H1 (cell line): ENCODE measurements at regions not wholly inside any gene's neighbourhood (a gene's known extent, or its start where the extent isn't known, plus 50 kb on each side); places are given as distances from the start of the nearest gene placed in this dataset.

Experiments used
- CTCF ChIA-PET: fragments of 300-600 bp; sonication (Branson Sonifier 250); formaldehyde crosslinking; loops from one replicate; lab custom pipeline; 2021; ENCODE audit not compliant: partially characterized antibody; lab: Charles Lee
- POLR2A ChIA-PET: fragments of 300-600 bp; sonication (Branson Sonifier 250); formaldehyde crosslinking; loops from one replicate; lab custom pipeline; 2021; ENCODE audit warnings: inconsistent platforms; ENCODE audit not compliant: partially characterized antibody; lab: Charles Lee
- DNase-seq, 2 experiments: peaks; one replicate each; pipeline versions ENCODE4 v3.0.0 to v3.0.0-alpha.2; 2010 to 2022; ENCODE audit warnings: low spot score in 2 of 2, low read depth in 1 of 2, mixed read lengths in 1 of 2
- FAIRE-seq: peaks from 2 replicates; lab custom pipeline; 2011; peaks lifted over from hg19 to GRCh38; lab: Jason Lieb, UNC
- H2AFZ ChIP-seq: 2 replicates; pipeline ENCODE4 v1.8.1; 2012; ENCODE audit warnings: low read length, inconsistent platforms
- H2AK5ac ChIP-seq: 2 replicates; pipeline ENCODE4 v1.6.1; 2013; ENCODE audit warnings: low read depth, low read length
- H2BK120ac ChIP-seq: replicated peaks from 2 replicates; pipeline ENCODE3; 2013; ENCODE audit warnings: low read depth, low read length, inconsistent platforms
- H2BK12ac ChIP-seq: 2 replicates; pipeline ENCODE4 v1.6.1; 2013; ENCODE audit warnings: low read depth, low read length
- H2BK15ac ChIP-seq: 2 replicates; pipeline ENCODE4 v1.6.1; 2013; ENCODE audit warnings: low read length
- H2BK20ac ChIP-seq: 2 replicates; pipeline ENCODE4 v1.6.1; 2013; ENCODE audit warnings: low read length
- H2BK5ac ChIP-seq: 2 replicates; pipeline ENCODE4 v1.6.1; 2013; ENCODE audit warnings: low read depth, low read length
- H3K14ac ChIP-seq: 2 replicates; pipeline ENCODE4 v1.6.1; 2013; ENCODE audit warnings: inconsistent platforms; ENCODE audit not compliant: insufficient read length
- H3K18ac ChIP-seq: 2 replicates; pipeline ENCODE4 v1.6.1; 2013; ENCODE audit warnings: low read length; ENCODE audit errors: extremely low read depth
- H3K23ac ChIP-seq: 2 replicates; pipeline ENCODE4 v1.6.1; 2013; ENCODE audit warnings: inconsistent platforms; ENCODE audit not compliant: insufficient read length
- H3K23me2 ChIP-seq: 2 replicates; pipeline ENCODE4 v1.6.1; 2013; ENCODE audit warnings: low read depth, low read length
- H3K27ac ChIP-seq: 2 replicates; pipeline ENCODE4 v1.6.1; 2011; ENCODE audit warnings: low read depth, low read length, inconsistent platforms
- H3K27me3 ChIP-seq, 4 experiments: replicated peaks in 1 of 4; 1 replicate in 1 of 4; 2 replicates in 3 of 4; pipeline versions ENCODE4 v1.6.1 to v1.8.1; 2011 to 2013; ENCODE audit warnings: low read length in 3 of 4, mild to moderate bottlenecking in 3 of 4, inconsistent platforms in 2 of 4, mixed read lengths in 2 of 4, moderate library complexity in 1 of 4; ENCODE audit not compliant: control insufficient read depth in 3 of 4, insufficient read depth in 3 of 4; ENCODE audit errors: extremely low read depth in 1 of 4
- H3K36me3 ChIP-seq, 4 experiments: 2 replicates each; pipeline versions ENCODE4 v1.6.1 to v1.8.1; 2011 to 2013; ENCODE audit warnings: mild to moderate bottlenecking in 4 of 4, low read length in 3 of 4, moderate library complexity in 2 of 4, control low read depth in 1 of 4, inconsistent platforms in 1 of 4; ENCODE audit not compliant: insufficient read depth in 4 of 4, control insufficient read depth in 2 of 4
- H3K4ac ChIP-seq: replicated peaks from 2 replicates; pipeline ENCODE3; 2013; ENCODE audit warnings: low read length, low read depth, mixed read lengths, inconsistent platforms; ENCODE audit not compliant: insufficient read length
- H3K4me1 ChIP-seq, 4 experiments: replicated peaks in 1 of 4; 1 replicate in 1 of 4; 2 replicates in 3 of 4; pipeline versions ENCODE4 v1.6.1 to v1.8.1; 2011 to 2013; ENCODE audit warnings: low read length in 3 of 4, inconsistent platforms in 2 of 4, mixed read lengths in 1 of 4; ENCODE audit not compliant: insufficient read depth in 4 of 4, control insufficient read depth in 3 of 4
- H3K4me2 ChIP-seq, 2 experiments: 2 replicates each; pipeline versions ENCODE4 v1.6.1 to v1.8.1; 2011 to 2013; ENCODE audit warnings: low read depth in 2 of 2, low read length in 2 of 2, control low read depth in 1 of 2, inconsistent platforms in 1 of 2, mild to moderate bottlenecking in 1 of 2; ENCODE audit not compliant: insufficient read depth in 1 of 2
- H3K4me3 ChIP-seq, 4 experiments: fragments of 200-600, 300-600 bp in 1 of 4; sonication (generic), shearing (Covaris generic), sonication (Bioruptor Twin) in 1 of 4; 2 replicates each; pipeline versions ENCODE4 v1.5.1 to v1.8.1; 2011 to 2016; ENCODE audit warnings: low read length in 4 of 4, low read depth in 3 of 4, control low read depth in 2 of 4, inconsistent platforms in 2 of 4, mild to moderate bottlenecking in 2 of 4, mixed read lengths in 1 of 4, moderate library complexity in 1 of 4; ENCODE audit not compliant: insufficient read depth in 2 of 4; ENCODE audit errors: extremely low read depth in 1 of 4
- H3K56ac ChIP-seq: replicated peaks from 2 replicates; pipeline ENCODE3; 2013; ENCODE audit warnings: low read depth, mild to moderate bottlenecking, mixed read lengths, low read length, inconsistent platforms; ENCODE audit not compliant: insufficient read length
- H3K79me1 ChIP-seq: 2 replicates; pipeline ENCODE4 v1.6.1; 2013; ENCODE audit warnings: low read depth, low read length, control low read depth
- H3K79me2 ChIP-seq, 2 experiments: 2 replicates each; pipeline versions ENCODE4 v1.6.1 to v1.8.1; 2012 to 2013; ENCODE audit warnings: low read length in 2 of 2, mild to moderate bottlenecking in 2 of 2, inconsistent platforms in 1 of 2; ENCODE audit not compliant: insufficient read depth in 2 of 2, control insufficient read depth in 1 of 2
- H3K9ac ChIP-seq, 4 experiments: replicated peaks in 1 of 4; 1 replicate in 1 of 4; 2 replicates in 3 of 4; pipeline versions ENCODE4 v1.6.1 to v1.8.1; 2011 to 2013; ENCODE audit warnings: low read depth in 3 of 4, low read length in 3 of 4, control low read depth in 2 of 4, mild to moderate bottlenecking in 2 of 4, moderate library complexity in 2 of 4, inconsistent platforms in 1 of 4; ENCODE audit errors: extremely low read depth in 1 of 4
- H3K9me3 ChIP-seq, 2 experiments: 2 replicates each; pipeline versions ENCODE4 v1.6.1 to v1.8.1; 2012 to 2013; ENCODE audit warnings: mild to moderate bottlenecking in 2 of 2, moderate library complexity in 2 of 2, control low read depth in 1 of 2, inconsistent platforms in 1 of 2, low read depth in 1 of 2, low read length in 1 of 2, mixed read lengths in 1 of 2; ENCODE audit not compliant: insufficient read depth in 2 of 2
- H4K20me1 ChIP-seq, 2 experiments: replicated peaks in 1 of 2; 2 replicates each; pipeline versions ENCODE3 to v1.8.1; 2011 to 2013; ENCODE audit warnings: inconsistent platforms in 2 of 2, low read length in 2 of 2, mild to moderate bottlenecking in 1 of 2; ENCODE audit not compliant: insufficient read depth in 2 of 2, control insufficient read depth in 1 of 2
- H4K5ac ChIP-seq: 2 replicates; pipeline ENCODE4 v1.6.1; 2013; ENCODE audit warnings: low read length, low read depth, mixed read lengths, inconsistent platforms; ENCODE audit not compliant: insufficient read length
- H4K8ac ChIP-seq: 2 replicates; pipeline ENCODE4 v1.8.0; 2013; ENCODE audit warnings: mild to moderate bottlenecking, moderate library complexity, low read length, inconsistent platforms; ENCODE audit not compliant: insufficient read depth; ENCODE audit errors: extremely low read depth
- H4K91ac ChIP-seq: replicated peaks from 2 replicates; pipeline ENCODE3; 2013; ENCODE audit warnings: low read length, mixed read lengths, inconsistent platforms; ENCODE audit not compliant: insufficient read length
- BACH1 ChIP-seq: IDR thresholded peaks from 2 replicates; pipeline ENCODE4 v1.6.1; 2012; ENCODE audit warnings: low read length, improper control_type of control experiment
- CBX8 ChIP-seq: fragments of 300-800, 300-1000 bp; sonication (generic); IDR thresholded peaks from 2 replicates; pipeline ENCODE4 v1.7.1; 2016; ENCODE audit warnings: low read depth, low read length, borderline replicate concordance
- HDAC2 ChIP-seq, 2 experiments: fragments of 300-600 bp in 1 of 2; sonication (generic) in 1 of 2; IDR thresholded peaks; 2 replicates each; pipeline ENCODE4 v1.6.1; 2011 to 2012; ENCODE audit warnings: low read depth in 2 of 2, low read length in 2 of 2, mild to moderate bottlenecking in 2 of 2, moderate library complexity in 2 of 2, borderline replicate concordance in 1 of 2, inconsistent platforms in 1 of 2
- HDAC6 ChIP-seq: IDR thresholded peaks from one replicate; pipeline ENCODE4 v1.7.1; 2012; ENCODE audit warnings: low read depth, mild to moderate bottlenecking, inconsistent platforms, low read length, moderate library complexity
- JUN ChIP-seq: IDR thresholded peaks from 2 replicates; pipeline ENCODE4 v1.6.1; 2011; ENCODE audit warnings: low read depth, mild to moderate bottlenecking, improper control_type of control experiment, low read length
- RFX5 ChIP-seq: IDR thresholded peaks from 2 replicates; pipeline ENCODE4 v1.6.1; 2011; ENCODE audit warnings: low read depth, low read length, improper control_type of control experiment, borderline replicate concordance
- RNF2 ChIP-seq: fragments of 200-900, 300-1000 bp; sonication (generic); IDR thresholded peaks from 2 replicates; pipeline ENCODE4 v1.7.1; 2016; ENCODE audit warnings: borderline replicate concordance, low read depth, mild to moderate bottlenecking, antibody characterized with exemption, low read length; ENCODE audit not compliant: poor library complexity, severe bottlenecking; ENCODE audit errors: missing control alignments
- SAP30 ChIP-seq: fragments of 300-600 bp; sonication (generic); IDR thresholded peaks from 2 replicates; pipeline ENCODE4 v1.7.1; 2012; ENCODE audit warnings: low read length, moderate library complexity, mild to moderate bottlenecking, inconsistent platforms; ENCODE audit not compliant: insufficient read depth, insufficient replicate concordance
- TBP ChIP-seq: IDR thresholded peaks from 2 replicates; pipeline ENCODE4 v1.6.1; 2011; ENCODE audit warnings: low read depth, low read length, improper control_type of control experiment
- YY1 ChIP-seq: IDR thresholded peaks from 2 replicates; pipeline ENCODE4 v1.6.1; 2011; ENCODE audit warnings: low read depth, mild to moderate bottlenecking, low read length
- WGBS, 2 experiments: shearing (Covaris generic) in 1 of 2; methylation state at CpG; one replicate each; pipeline versions ENCODE4 v1.1.6 to v1.1.7; 2013 to 2015; ENCODE audit warnings: low lambda C conversion rate in 2 of 2, mixed read lengths in 2 of 2, inconsistent platforms in 1 of 2, low coverage in 1 of 2, missing lambda C conversion rate in 1 of 2; ENCODE audit not compliant: insufficient replicate concordance in 2 of 2, insufficient coverage in 1 of 2, insufficient read length in 1 of 2; ENCODE audit errors: extremely low coverage in 1 of 2, missing lambda C conversion rate in 1 of 2; 5-methylcytosine and 5-hydroxymethylcytosine counted together
- TF ChIP-seq, protein P1 (sequence below), 3 experiments: IDR thresholded peaks; 1 replicate in 2 of 3; 2 replicates in 1 of 3; pipeline versions ENCODE4 v1.5.1 to v1.6.1; 2011; ENCODE audit warnings: low read length in 3 of 3, mild to moderate bottlenecking in 3 of 3, inconsistent platforms in 2 of 3, low read depth in 1 of 3, moderate library complexity in 1 of 3; ENCODE audit not compliant: insufficient read depth in 1 of 3; ENCODE audit errors: control extremely low read depth in 1 of 3

DNA sequence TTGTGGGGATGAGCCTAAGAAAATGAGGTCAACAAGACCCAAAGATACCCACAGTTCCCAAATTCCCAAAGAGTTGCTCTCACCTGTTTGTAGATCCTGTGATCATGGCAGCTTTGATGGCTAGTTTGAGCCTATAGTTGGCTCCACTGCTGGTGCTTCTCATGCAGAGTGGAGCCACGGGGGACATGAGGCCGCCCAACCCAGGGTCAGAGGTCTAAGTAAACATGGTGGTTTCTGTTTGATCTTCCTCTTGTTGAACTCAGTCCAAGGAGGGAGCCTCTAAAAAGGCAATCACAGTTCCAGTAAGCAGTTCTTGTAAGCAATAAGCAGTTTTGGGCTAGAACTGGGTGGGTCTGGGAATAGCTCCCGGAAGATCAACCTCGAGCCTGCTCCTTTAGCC is 125.6 kb upstream of the DHRS4 start:
- no peak overlapping the region for H4K5ac ChIP-seq
- no peak overlapping the region for H3K4me2 ChIP-seq
- no peak overlapping the region for H4K8ac ChIP-seq
- CTCF ChIA-PET, result interaction anchor here (1.0 kb wide), 1 partner anchor 11 kb away, joined by 3 read pairs; no protein-coding TSS in a partner anchor
- no peak overlapping the region for H3K23ac ChIP-seq
- no peaks in the 10 kb centered on the region; a peak in 1 of 7 replicates for H3K27me3 ChIP-seq
- 74% methylated on average over 4 of the region's 4 CpGs; no CpG with 5 or more reads in 1 of the 2 experiments for WGBS, 2 experiments
- no peak overlapping the region for H2BK12ac ChIP-seq
- H3K36me3 ChIP-seq, result no peaks in the 10 kb centered on the region
- no peaks in the 10 kb centered on the region for H4K20me1 ChIP-seq
- H3K27ac ChIP-seq, result no peak overlapping the region
- no peak overlapping the region for H2AK5ac ChIP-seq
- H3K79me2 ChIP-seq, result no peaks in the 10 kb centered on the region
- POLR2A ChIA-PET, result no interaction called here
- no peak overlapping the region for H3K56ac ChIP-seq
- H2AFZ ChIP-seq, result no peak overlapping the region
- FAIRE-seq, result no peak
- no peak overlapping the region for H3K14ac ChIP-seq
- H3K4me3 ChIP-seq, result no peak overlapping the region
- no peak overlapping the region for H3K4ac ChIP-seq
- H3K9ac ChIP-seq, result no peak overlapping the region
- H3K79me1 ChIP-seq, result no peaks in the 10 kb centered on the region; the same call in 1 of the 2 replicates
- H3K9me3 ChIP-seq, result peaks cover 54 to 63% of the 10 kb centered on the region in 2 experiments
- H3K23me2 ChIP-seq, result no peaks in the 10 kb centered on the region
- no peak overlapping the region for H2BK20ac ChIP-seq
- no peak overlapping the region for H2BK120ac ChIP-seq
- DNase-seq, result no peak
- no peak overlapping the region for H2BK5ac ChIP-seq
- no peak overlapping the region for H4K91ac ChIP-seq
- H3K18ac ChIP-seq, result no peak overlapping the region
- no peak overlapping the region for H2BK15ac ChIP-seq
- no peaks in the 10 kb centered on the region for H3K4me1 ChIP-seq
- no peak for TF ChIP-seq RFX5
- no peak for TF ChIP-seq TBP
- no peak for TF ChIP-seq HDAC6
- TF ChIP-seq BACH1, result no peak
- TF ChIP-seq YY1, result no peak
- no peak for TF ChIP-seq HDAC2 (IDR thresholded peaks at IDR 0.05; ENCODE audit: borderline replicate concordance in 1 of 2, low read depth in 2 of 2, low read length in 2 of 2)
- TF ChIP-seq, protein P1, sequence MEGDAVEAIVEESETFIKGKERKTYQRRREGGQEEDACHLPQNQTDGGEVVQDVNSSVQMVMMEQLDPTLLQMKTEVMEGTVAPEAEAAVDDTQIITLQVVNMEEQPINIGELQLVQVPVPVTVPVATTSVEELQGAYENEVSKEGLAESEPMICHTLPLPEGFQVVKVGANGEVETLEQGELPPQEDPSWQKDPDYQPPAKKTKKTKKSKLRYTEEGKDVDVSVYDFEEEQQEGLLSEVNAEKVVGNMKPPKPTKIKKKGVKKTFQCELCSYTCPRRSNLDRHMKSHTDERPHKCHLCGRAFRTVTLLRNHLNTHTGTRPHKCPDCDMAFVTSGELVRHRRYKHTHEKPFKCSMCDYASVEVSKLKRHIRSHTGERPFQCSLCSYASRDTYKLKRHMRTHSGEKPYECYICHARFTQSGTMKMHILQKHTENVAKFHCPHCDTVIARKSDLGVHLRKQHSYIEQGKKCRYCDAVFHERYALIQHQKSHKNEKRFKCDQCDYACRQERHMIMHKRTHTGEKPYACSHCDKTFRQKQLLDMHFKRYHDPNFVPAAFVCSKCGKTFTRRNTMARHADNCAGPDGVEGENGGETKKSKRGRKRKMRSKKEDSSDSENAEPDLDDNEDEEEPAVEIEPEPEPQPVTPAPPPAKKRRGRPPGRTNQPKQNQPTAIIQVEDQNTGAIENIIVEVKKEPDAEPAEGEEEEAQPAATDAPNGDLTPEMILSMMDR (IDR thresholded peaks at IDR 0.05; ENCODE audit: control extremely low read depth in 1 of 3, insufficient read depth in 1 of 3, low read depth in 1 of 3, low read length in 3 of 3), result no peak
- TF ChIP-seq RNF2, result no peak
- TF ChIP-seq JUN, result no peak
- no peak for TF ChIP-seq CBX8
- TF ChIP-seq SAP30, result no peak
